Endothelial cell of umbilical vein (primary cell): ENCODE measurements at regions not wholly inside any gene's neighbourhood (a gene's known extent, or its start where the extent isn't known, plus 50 kb on each side); places are given as distances from the start of the nearest gene placed in this dataset.

Experiments
- CTCF ChIP-seq, 2 donors: IDR thresholded peaks; 1 replicate in 1 of 2; 2 replicates in 1 of 2; pipeline ENCODE4 v1.5.1; 2011; ENCODE audit warnings: low read length in 2 of 2, mild to moderate bottlenecking in 2 of 2, moderate library complexity in 2 of 2, control low read depth in 1 of 2, inconsistent platforms in 1 of 2, low read depth in 1 of 2; ENCODE audit not compliant: insufficient read depth in 1 of 2; ENCODE audit errors: extremely low read depth in 1 of 2
- EZH2 ChIP-seq: IDR thresholded peaks from 2 replicates; pipeline ENCODE4 v1.6.1; 2012; ENCODE audit warnings: borderline replicate concordance, low read depth, mild to moderate bottlenecking, moderate library complexity, low read length, inconsistent platforms; ENCODE audit not compliant: severe bottlenecking
- MYC ChIP-seq: IDR thresholded peaks from one replicate; pipeline ENCODE4 v1.6.1; 2011; ENCODE audit warnings: mild to moderate bottlenecking, low read depth, low read length
- POLR2A ChIP-seq: IDR thresholded peaks from 2 replicates; pipeline ENCODE4 v1.6.1; 2012; ENCODE audit warnings: low read depth, mild to moderate bottlenecking, control low read depth, low read length

GRCh38 chr3:104835376-104835775 is 531.3 kb upstream of the ALCAM start:
- no peak for TF ChIP-seq POLR2A
- TF ChIP-seq CTCF (IDR thresholded peaks at IDR 0.05; ENCODE audit: extremely low read depth in 1 of 2, insufficient read depth in 1 of 2, low read depth in 1 of 2, low read length in 2 of 2), result no peak
- no peak for TF ChIP-seq MYC
- TF ChIP-seq EZH2, result no peak
